Body of pancreas (tissue), 4 donors: ENCODE measurements at regions not wholly inside any gene's neighbourhood (a gene's known extent, or its start where the extent isn't known, plus 50 kb on each side); places are given as distances from the start of the nearest gene placed in this dataset.

Experiments
- CTCF ChIP-seq, 7 experiments: fragments of 450-650 bp in 4 of 7; fragments of 200-600 bp in 3 of 7; sonication (generic) in 3 of 7; IDR thresholded peaks; one replicate each; pipeline ENCODE4 v1.5.1; 2016 to 2019; ENCODE audit warnings: antibody characterized with exemption in 7 of 7
- POLR2A ChIP-seq, 3 donors: fragments of 450-650 bp; IDR thresholded peaks; one replicate each; pipeline ENCODE4 v1.6.1; 2016; ENCODE audit warnings: antibody characterized with exemption in 3 of 3, mild to moderate bottlenecking in 2 of 3

- TF ChIP-seq CTCF (IDR thresholded peaks at IDR 0.05) (no peak), POLR2A (IDR thresholded peaks at IDR 0.05) (no peak)
Measured at GRCh38 chr5:85441853-85442252, 1057.2 kb upstream of the EDIL3 start.
